Small intestine (tissue), 7 donors: ENCODE measurements at regions not wholly inside any gene's neighbourhood (a gene's known extent, or its start where the extent isn't known, plus 50 kb on each side); places are given as distances from the start of the nearest gene placed in this dataset.
"Not testable (repeated sequence)": the region's sequence is repeated elsewhere in the genome, so short reads cannot be mapped to it uniquely, and the experiment has no call there.

Experiments
- DNase-seq, 2 donors: peaks; one replicate each; pipeline versions ENCODE4 v3.0.0 to v3.0.0-alpha.2; 2013
- FAIRE-seq: peaks from 2 replicates; lab custom pipeline; 2012; peaks lifted over from hg19 to GRCh38; lab: Jason Lieb, UNC
- H3K27ac ChIP-seq, 3 donors: one replicate each; pipeline ENCODE4 v1.5.1; 2013; ENCODE audit warnings: low read length in 2 of 3, mild to moderate bottlenecking in 2 of 3, control low read depth in 1 of 3, inconsistent platforms in 1 of 3, low read depth in 1 of 3, moderate library complexity in 1 of 3
- H3K27me3 ChIP-seq, 3 donors: one replicate each; pipeline ENCODE4 v1.6.1; 2013; ENCODE audit warnings: low read length in 3 of 3, inconsistent platforms in 1 of 3; ENCODE audit not compliant: control insufficient read depth in 3 of 3, insufficient read depth in 3 of 3
- H3K36me3 ChIP-seq, 3 donors: one replicate each; pipeline ENCODE4 v1.6.1; 2013; ENCODE audit warnings: low read length in 3 of 3, inconsistent platforms in 1 of 3, low read depth in 1 of 3, mild to moderate bottlenecking in 1 of 3, moderate library complexity in 1 of 3; ENCODE audit not compliant: control insufficient read depth in 3 of 3, insufficient read depth in 2 of 3
- H3K4me1 ChIP-seq, 3 donors: one replicate each; pipeline ENCODE4 v1.6.1; 2013; ENCODE audit warnings: low read length in 2 of 3, inconsistent platforms in 1 of 3, low read depth in 1 of 3, mild to moderate bottlenecking in 1 of 3, moderate library complexity in 1 of 3; ENCODE audit not compliant: control insufficient read depth in 3 of 3, insufficient read depth in 2 of 3
- H3K4me3 ChIP-seq, 3 donors: one replicate each; pipeline ENCODE4 v1.5.1; 2013; ENCODE audit warnings: low read length in 3 of 3, control low read depth in 1 of 3, inconsistent platforms in 1 of 3, low read depth in 1 of 3, mild to moderate bottlenecking in 1 of 3, moderate library complexity in 1 of 3
- H3K9me3 ChIP-seq, 2 donors: one replicate each; pipeline ENCODE4 v1.6.1; 2013; ENCODE audit warnings: low read depth in 1 of 2, low read length in 1 of 2; ENCODE audit not compliant: control insufficient read depth in 2 of 2, insufficient read depth in 1 of 2
- WGBS, 3 donors: extraction: QIAGEN DNeasy Blood & Tissue Kit; methylation state at CpG; one replicate each; pipeline ENCODE4 v1.1.7; 2013; 5-methylcytosine and 5-hydroxymethylcytosine counted together
- donor health status: healthy with polysubstance abuse.
- donor health status: control.
- donor health status: control.
- donor health status: Bipolar disorder and iron deficiency.
- donor health status: healthy.

GRCh38 chr13:16136846-16137245 is 3044.8 kb downstream of the TUBA3C start:
- not testable (repeated sequence) for H3K4me1 ChIP-seq, FAIRE-seq, H3K4me3 ChIP-seq, H3K9me3 ChIP-seq, H3K27me3 ChIP-seq, H3K27ac ChIP-seq, H3K36me3 ChIP-seq
- DNase-seq, result peak in 1 of 2 donors; percentile 19
- 45 to 55% (median 46%) methylated on average over 2 of the region's 2 CpGs for WGBS, 3 donors

- 89 to 91% (median 90%) methylated on average over 5 of the region's 6 CpGs for WGBS, 3 donors
- not testable (repeated sequence) for H3K27me3 ChIP-seq, H3K4me3 ChIP-seq, H3K36me3 ChIP-seq, DNase-seq, FAIRE-seq, H3K4me1 ChIP-seq, H3K27ac ChIP-seq, H3K9me3 ChIP-seq
These were observed 3052.9 kb downstream of the TUBA3C start for GRCh38 chr13:16128675-16129074.

GRCh38 chr13:16113391-16113790 is 3068.2 kb downstream of the TUBA3C start:
- H3K9me3 ChIP-seq, H3K36me3 ChIP-seq, FAIRE-seq, H3K27me3 ChIP-seq, H3K4me3 ChIP-seq, H3K4me1 ChIP-seq, H3K27ac ChIP-seq: not testable (repeated sequence)
- WGBS, 3 donors, result 54 to 69% (median 59%) methylated on average over 6 of the region's 6 CpGs
- DNase-seq, result peak; percentile 12 to 26
